ENCODE measurements at regions not wholly inside any gene's neighbourhood (a gene's known extent, or its start where the extent isn't known, plus 50 kb on each side); places are given as distances from the start of the nearest gene placed in this dataset.

DNA sequence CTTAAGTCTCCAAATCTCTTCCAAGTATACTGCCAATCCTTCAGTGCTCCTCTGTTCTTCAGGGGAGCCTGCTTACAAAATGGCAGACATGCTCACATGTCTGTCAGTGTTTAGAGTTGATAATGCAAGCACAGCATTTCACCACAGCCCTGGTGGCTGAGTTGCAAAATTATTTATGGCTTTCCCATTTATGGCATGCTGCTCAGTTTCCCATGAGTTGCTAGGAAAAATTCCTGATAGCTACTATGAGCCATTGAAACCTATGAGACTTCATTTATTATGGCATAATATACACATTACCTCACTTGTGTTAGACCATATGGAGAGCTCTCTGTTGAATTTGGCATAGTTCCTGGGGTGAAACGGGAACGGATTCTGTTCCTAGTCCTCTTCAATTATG lies 448.7 kb upstream of the TCF4 start:
- no peak overlapping the region for H3K4me3 ChIP-seq
- TF ChIP-seq, protein P1, sequence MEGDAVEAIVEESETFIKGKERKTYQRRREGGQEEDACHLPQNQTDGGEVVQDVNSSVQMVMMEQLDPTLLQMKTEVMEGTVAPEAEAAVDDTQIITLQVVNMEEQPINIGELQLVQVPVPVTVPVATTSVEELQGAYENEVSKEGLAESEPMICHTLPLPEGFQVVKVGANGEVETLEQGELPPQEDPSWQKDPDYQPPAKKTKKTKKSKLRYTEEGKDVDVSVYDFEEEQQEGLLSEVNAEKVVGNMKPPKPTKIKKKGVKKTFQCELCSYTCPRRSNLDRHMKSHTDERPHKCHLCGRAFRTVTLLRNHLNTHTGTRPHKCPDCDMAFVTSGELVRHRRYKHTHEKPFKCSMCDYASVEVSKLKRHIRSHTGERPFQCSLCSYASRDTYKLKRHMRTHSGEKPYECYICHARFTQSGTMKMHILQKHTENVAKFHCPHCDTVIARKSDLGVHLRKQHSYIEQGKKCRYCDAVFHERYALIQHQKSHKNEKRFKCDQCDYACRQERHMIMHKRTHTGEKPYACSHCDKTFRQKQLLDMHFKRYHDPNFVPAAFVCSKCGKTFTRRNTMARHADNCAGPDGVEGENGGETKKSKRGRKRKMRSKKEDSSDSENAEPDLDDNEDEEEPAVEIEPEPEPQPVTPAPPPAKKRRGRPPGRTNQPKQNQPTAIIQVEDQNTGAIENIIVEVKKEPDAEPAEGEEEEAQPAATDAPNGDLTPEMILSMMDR (IDR thresholded peaks at IDR 0.05), result no peak
- H3K27ac ChIP-seq, result no peak overlapping the region
- no peak for DNase-seq (ENCODE audit: low spot score)

DNA sequence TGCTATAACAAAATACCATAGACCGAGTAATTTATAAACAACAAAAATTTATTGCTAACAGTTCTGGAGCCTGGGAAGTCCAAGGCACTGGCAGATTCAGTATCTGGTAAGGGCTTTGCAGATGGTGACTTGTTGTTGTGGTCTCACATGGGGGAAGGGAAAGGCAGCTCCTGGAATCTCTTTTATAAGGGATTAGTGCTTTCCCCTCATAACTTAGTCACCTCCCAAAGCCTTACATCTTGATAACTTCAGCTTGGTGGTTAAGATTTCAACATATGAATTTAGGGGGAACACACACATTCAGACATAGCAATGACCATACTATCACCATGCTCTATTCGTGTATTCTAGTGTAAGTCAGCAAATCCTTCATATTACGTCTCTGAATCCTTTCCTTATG lies 447.6 kb upstream of the TCF4 start:
- no peak overlapping the region for H3K27ac ChIP-seq
- H3K4me3 ChIP-seq, result no peak overlapping the region
- DNase-seq (ENCODE audit: low spot score), result no peak
- TF ChIP-seq, protein P1 (IDR thresholded peaks at IDR 0.05), result no peak

DNA sequence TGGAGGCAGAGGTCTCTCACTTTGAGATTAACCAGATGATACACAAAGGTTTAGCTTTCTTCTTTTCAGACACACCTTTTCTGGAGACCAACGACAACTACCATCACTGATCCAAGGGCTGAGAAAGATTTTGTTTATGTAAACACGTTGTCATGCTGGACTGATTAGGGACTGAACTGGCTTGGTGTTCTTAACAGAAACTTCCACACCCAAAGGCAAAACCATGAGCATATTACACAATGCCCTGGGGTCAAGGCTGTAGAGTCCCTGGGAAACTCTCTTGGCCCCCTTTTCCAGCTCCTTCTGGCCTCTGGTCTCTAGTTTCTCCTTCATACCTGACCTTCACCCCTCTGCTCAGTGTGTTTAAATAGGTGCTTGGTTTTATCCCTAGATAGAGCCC lies 447.0 kb upstream of the TCF4 start:
- H3K27ac ChIP-seq, result no peak overlapping the region
- no peak overlapping the region for H3K4me3 ChIP-seq
- no peak for DNase-seq (ENCODE audit: low spot score)
- TF ChIP-seq, protein P1 (IDR thresholded peaks at IDR 0.05), result no peak

DNA sequence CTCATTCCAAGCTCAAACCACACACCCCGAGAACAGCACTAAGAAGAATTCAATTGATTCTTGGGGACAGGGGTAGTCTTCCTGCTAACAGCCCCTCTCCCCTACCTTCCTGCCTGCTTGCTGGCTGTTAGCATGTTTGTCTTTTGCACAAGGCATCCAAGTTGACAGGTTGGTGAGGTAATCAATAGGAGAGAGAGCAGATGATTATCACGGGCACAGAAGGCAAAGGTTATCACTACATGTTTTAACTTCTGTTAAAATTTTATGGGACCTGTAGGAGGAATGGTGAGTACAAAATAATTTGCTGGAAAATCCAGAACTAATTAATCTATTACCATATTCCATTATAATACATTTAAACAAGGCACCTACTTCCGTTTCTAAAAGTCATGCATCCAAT lies 442.1 kb upstream of the TCF4 start:
- TF ChIP-seq, protein P1 (IDR thresholded peaks at IDR 0.05), result no peak
- no peak for DNase-seq (ENCODE audit: low spot score)
- Histone ChIP-seq H3K4me3 (no peak overlapping the region), H3K27ac (no peak overlapping the region)

DNA sequence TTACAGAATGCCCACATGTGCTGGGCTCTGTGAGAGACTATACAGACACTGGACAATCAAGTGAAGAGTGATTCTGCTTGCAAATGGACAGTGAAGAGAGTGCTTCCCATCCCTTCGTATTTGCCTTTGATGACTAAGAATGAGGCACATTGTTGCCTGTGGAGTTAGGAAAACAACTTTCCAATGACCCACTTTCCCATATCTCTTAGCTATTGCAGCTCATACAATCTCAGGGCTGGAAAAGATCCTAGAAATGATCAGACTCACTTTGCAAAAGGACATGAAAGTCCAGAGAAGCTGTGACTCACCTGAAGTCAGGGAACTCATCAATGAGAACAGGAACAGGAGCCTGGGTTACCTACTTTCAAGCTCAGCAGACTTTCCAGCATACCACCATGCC lies 440.5 kb upstream of the TCF4 start:
- no peak overlapping the region for H3K27ac ChIP-seq
- no peak overlapping the region for H3K4me3 ChIP-seq
- TF ChIP-seq, protein P1 (IDR thresholded peaks at IDR 0.05), result no peak
- DNase-seq (ENCODE audit: low spot score), result no peak

DNA sequence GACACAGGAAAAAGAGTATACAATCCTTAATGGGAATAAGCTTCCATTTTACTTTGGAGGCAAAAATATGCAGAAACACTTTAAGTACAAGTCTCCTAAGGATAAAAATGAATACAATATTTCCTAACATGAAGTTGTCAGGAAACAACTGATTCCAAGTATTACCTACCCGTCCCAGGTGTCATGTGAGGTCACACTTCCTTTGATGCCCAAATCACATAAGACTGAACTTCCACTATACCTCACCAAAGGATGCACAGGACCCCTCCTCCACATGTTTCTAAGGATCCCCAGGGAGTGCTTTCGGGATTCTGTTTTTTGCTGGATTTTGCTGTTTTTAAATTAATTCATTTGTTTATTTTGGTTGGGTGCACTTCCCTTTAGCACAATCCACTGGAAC lies 438.5 kb upstream of the TCF4 start:
- no peak overlapping the region for H3K4me3 ChIP-seq
- no peak for DNase-seq (ENCODE audit: low spot score)
- H3K27ac ChIP-seq, result no peak overlapping the region
- TF ChIP-seq, protein P1 (IDR thresholded peaks at IDR 0.05), result no peak

DNA sequence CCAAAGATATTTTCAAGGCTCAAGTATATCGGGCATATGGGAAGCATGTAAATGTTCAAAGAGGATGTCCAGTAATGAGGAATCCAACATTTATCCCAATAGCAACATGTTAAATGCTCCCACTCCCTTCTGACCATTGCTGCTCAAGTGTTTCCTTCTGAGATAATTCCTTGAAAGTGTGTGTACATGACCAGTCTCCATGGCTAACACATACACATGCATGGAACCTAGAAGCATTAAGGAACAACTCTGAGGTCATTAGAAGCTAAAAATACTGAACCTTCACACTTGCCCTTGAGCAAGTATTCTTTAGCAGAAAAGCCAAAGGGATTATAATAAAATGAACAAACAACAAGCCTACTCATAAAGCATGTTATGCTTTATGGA lies 433.8 kb upstream of the TCF4 start:
- TF ChIP-seq, protein P1 (IDR thresholded peaks at IDR 0.05), result no peak
- Histone ChIP-seq H3K4me3 (no peak overlapping the region), H3K27ac (no peak overlapping the region)
- no peak for DNase-seq (ENCODE audit: low spot score)
